ENCODE measurements at regions not wholly inside any gene's neighbourhood (a gene's known extent, or its start where the extent isn't known, plus 50 kb on each side); places are given as distances from the start of the nearest gene placed in this dataset.
A peak's percentile ranks its signal among the peaks of the same experiment; 100 is the strongest.

DNA sequence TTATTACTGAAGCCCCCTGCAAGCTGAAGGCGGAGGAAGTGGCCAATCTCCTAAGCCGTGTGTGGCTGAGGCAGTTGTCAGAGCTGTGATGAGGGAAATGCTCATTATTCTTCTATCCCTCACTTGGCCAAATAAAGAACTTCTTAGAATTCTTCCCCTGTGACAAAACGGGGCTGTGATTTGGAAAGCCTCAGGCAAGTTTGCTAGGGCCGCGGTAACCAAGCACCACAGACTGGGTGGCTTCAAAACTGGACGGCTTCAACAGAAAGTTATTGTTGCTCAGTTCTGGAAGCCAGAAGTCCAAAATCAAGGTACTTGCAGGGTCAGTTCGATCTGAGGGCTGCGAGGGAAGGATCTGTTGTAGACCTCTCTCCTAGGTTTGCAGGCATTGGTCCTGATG is 72.3 kb upstream of the STEAP1B start:
- H3K9me3 ChIP-seq (ENCODE audit: control insufficient read depth, low read length) = no peaks in the 10 kb centered on the region
- H3K4me1 ChIP-seq (ENCODE audit: control insufficient read depth, insufficient read depth, low read length) = peaks cover 32% of the 10 kb centered on the region
- H3K4me3 ChIP-seq (ENCODE audit: low read length) = no peak overlapping the region
- H3K27me3 ChIP-seq (replicated peaks; ENCODE audit: control insufficient read depth, insufficient read depth, low read length) = no peaks in the 10 kb centered on the region
- peak; percentile 72 for DNase-seq (ENCODE audit: low read depth)
- H3K9ac ChIP-seq (ENCODE audit: low read length) = no peak overlapping the region
- no peaks in the 10 kb centered on the region for H3K36me3 ChIP-seq (ENCODE audit: control insufficient read depth, insufficient read depth, low read length, severe bottlenecking)

DNA sequence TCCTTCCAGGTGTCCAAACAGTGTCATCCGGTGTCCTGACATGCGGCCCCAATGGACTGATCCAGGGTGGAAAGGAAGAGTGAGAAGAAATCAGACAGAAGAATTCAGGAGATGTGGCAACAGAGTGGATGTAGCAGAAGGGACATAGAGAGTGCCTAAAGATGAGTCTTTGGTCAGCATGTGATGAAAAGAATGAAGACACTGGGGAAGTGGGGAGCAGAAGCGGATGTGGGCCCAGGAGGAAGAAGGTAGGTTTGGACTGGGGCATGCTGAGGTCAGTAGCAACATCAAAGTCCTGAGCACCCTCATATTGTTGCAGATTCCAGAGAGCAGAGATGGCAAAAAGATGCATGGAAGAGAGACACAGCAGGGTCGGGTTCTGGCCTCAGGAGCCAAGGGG is 71.8 kb upstream of the STEAP1B start:
- Histone ChIP-seq H3K27me3 (replicated peaks; ENCODE audit: control insufficient read depth, insufficient read depth, low read length) (no peaks in the 10 kb centered on the region), H3K9me3 (ENCODE audit: control insufficient read depth, low read length) (no peaks in the 10 kb centered on the region), H3K4me1 (ENCODE audit: control insufficient read depth, insufficient read depth, low read length) (peaks cover 27% of the 10 kb centered on the region), H3K4me3 (ENCODE audit: low read length) (no peak overlapping the region), H3K9ac (ENCODE audit: low read length) (no peak overlapping the region), H3K36me3 (ENCODE audit: control insufficient read depth, insufficient read depth, low read length, severe bottlenecking) (no peaks in the 10 kb centered on the region)
- DNase-seq (ENCODE audit: low read depth) = no peak

DNA sequence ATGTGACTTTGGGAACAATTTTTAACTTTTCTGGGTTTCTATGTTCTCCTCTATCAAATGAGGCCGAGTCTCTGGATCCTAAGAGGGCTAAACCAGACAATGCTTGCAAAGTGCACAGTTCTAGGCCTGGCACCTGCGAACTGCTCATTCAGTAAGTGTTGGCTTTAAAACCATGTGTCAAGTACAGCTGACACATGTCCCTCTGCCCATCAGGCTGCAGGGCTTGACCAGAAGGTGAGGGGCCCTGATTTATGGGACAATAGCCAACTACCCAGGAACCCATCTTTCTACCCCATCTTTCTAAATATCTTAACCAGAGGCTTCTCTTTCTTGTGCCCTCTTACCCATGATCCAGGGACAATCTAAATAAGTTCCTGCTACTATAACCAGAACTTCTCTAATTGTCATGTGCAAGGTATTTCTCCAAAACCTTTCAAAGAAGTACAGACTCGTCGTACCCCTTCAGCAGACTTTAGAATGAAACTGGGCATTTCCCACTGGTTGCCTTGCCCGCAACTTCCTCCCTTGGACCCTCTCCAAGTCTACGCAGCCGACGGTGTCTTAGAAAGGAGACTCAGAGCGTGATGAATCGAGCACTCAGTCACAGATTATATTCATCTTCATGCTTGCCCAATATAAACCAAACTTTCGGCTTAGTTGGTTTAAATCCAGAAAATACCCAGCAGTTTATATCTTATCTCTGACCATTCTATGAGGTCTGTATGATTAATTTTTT is 69.8 kb upstream of the STEAP1B start:
- Histone ChIP-seq H3K4me3 (ENCODE audit: low read length) (no peak overlapping the region), H3K27me3 (replicated peaks; ENCODE audit: control insufficient read depth, insufficient read depth, low read length) (no peaks in the 10 kb centered on the region), H3K9ac (ENCODE audit: low read length) (no peak overlapping the region), H3K36me3 (ENCODE audit: control insufficient read depth, insufficient read depth, low read length, severe bottlenecking) (no peaks in the 10 kb centered on the region), H3K9me3 (ENCODE audit: control insufficient read depth, low read length) (no peaks in the 10 kb centered on the region), H3K4me1 (ENCODE audit: control insufficient read depth, insufficient read depth, low read length) (peaks cover 31% of the 10 kb centered on the region)
- DNase-seq (ENCODE audit: low read depth) = no peak

DNA sequence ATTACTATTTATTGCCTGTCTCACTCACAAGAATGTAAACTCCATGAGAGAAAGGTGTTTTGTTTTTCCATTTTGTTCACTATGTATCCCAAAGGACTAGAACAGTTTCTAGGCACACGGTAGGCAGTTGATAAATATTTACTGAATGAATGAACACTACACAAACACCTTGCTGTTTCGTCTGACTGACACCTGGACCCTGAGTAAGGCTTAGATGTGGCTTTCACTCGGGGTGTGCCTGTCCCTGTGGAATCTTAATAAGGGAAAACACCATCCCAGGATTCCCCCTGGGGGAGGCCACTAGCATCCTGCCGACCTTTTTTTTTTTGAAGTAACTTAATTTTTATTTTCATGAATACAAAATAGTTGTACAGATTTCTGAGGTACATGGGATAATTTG is 66.6 kb upstream of the STEAP1B start:
- H3K27me3 ChIP-seq (replicated peaks; ENCODE audit: control insufficient read depth, insufficient read depth, low read length) = no peaks in the 10 kb centered on the region
- no peaks in the 10 kb centered on the region for H3K36me3 ChIP-seq (ENCODE audit: control insufficient read depth, insufficient read depth, low read length, severe bottlenecking)
- H3K9ac ChIP-seq (ENCODE audit: low read length) = no peak overlapping the region
- DNase-seq (ENCODE audit: low read depth) = no peak
- H3K4me1 ChIP-seq (ENCODE audit: control insufficient read depth, insufficient read depth, low read length) = peaks cover 43% of the 10 kb centered on the region
- H3K9me3 ChIP-seq (ENCODE audit: control insufficient read depth, low read length) = no peaks in the 10 kb centered on the region
- H3K4me3 ChIP-seq (ENCODE audit: low read length) = no peak overlapping the region

DNA sequence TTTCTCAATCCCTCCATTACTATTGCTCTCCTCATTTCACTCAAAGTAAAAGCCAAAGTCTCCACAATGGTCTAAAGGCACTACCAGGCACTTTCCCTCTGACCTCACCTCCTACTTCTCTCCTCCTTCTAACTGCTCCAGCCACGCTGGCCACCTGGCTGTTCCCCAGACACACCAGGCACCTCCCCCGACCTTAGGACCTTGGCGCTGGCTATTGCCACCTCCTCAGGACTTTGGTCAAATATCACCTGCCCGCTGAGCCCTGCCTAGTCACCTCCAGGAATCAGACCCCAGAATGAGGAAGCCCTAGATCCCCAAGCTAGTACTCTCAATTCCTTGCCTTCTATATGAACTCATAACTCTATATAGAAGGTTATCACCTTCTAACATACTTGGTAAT is 66.2 kb upstream of the STEAP1B start:
- Histone ChIP-seq H3K4me1 (ENCODE audit: control insufficient read depth, insufficient read depth, low read length) (peaks cover 45% of the 10 kb centered on the region), H3K9me3 (ENCODE audit: control insufficient read depth, low read length) (no peaks in the 10 kb centered on the region), H3K27me3 (replicated peaks; ENCODE audit: control insufficient read depth, insufficient read depth, low read length) (no peaks in the 10 kb centered on the region), H3K4me3 (ENCODE audit: low read length) (no peak overlapping the region), H3K9ac (ENCODE audit: low read length) (no peak overlapping the region), H3K36me3 (ENCODE audit: control insufficient read depth, insufficient read depth, low read length, severe bottlenecking) (no peaks in the 10 kb centered on the region)
- no peak for DNase-seq (ENCODE audit: low read depth)

GRCh38 chr7:22565315-22565811 is 65.4 kb upstream of the STEAP1B start:
- Histone ChIP-seq H3K9me3 (ENCODE audit: control insufficient read depth, low read length) (no peaks in the 10 kb centered on the region), H3K9ac (ENCODE audit: low read length) (peak overlapping the region; percentile 42), H3K4me3 (ENCODE audit: low read length) (no peak overlapping the region), H3K36me3 (ENCODE audit: control insufficient read depth, insufficient read depth, low read length, severe bottlenecking) (no peaks in the 10 kb centered on the region), H3K4me1 (ENCODE audit: control insufficient read depth, insufficient read depth, low read length) (peaks cover 52% of the 10 kb centered on the region), H3K27me3 (replicated peaks; ENCODE audit: control insufficient read depth, insufficient read depth, low read length) (no peaks in the 10 kb centered on the region)
- DNase-seq (ENCODE audit: low read depth) = peak; percentile 27

DNA sequence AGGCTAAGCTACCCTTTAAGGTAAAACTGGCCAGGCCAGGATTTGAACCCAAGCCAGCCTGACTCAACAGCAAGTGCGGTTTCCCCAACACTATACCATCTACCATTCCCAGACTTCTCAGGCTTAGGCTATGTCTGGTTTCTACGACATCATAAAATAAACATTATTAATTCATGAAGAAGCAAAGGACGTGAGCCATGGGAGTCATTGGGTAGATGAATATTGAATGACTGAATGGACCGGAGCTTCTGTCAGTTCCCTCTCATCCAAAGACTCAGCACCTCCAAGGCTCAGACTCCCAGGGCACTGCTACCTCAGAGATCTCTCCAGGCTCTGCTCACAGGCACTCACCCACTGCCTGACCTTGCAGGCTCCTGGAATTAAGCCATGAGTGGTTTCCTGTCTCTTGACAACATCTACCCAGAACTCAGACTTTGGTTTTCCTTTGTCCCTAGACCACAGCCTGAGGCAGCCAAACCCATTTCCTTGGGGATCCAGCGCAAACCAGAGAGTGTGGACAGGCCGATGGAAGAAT is 64.6 kb upstream of the STEAP1B start:
- no peaks in the 10 kb centered on the region for H3K36me3 ChIP-seq (ENCODE audit: control insufficient read depth, insufficient read depth, low read length, severe bottlenecking)
- no peaks in the 10 kb centered on the region for H3K27me3 ChIP-seq (replicated peaks; ENCODE audit: control insufficient read depth, insufficient read depth, low read length)
- peaks cover 57% of the 10 kb centered on the region for H3K4me1 ChIP-seq (ENCODE audit: control insufficient read depth, insufficient read depth, low read length)
- H3K9ac ChIP-seq (ENCODE audit: low read length) = peak overlapping the region; percentile 16
- DNase-seq (ENCODE audit: low read depth) = peak; percentile 31
- H3K9me3 ChIP-seq (ENCODE audit: control insufficient read depth, low read length) = no peaks in the 10 kb centered on the region
- H3K4me3 ChIP-seq (ENCODE audit: low read length) = no peak overlapping the region

- Histone ChIP-seq H3K4me1 (ENCODE audit: control insufficient read depth, insufficient read depth, low read length) (peaks cover 57% of the 10 kb centered on the region), H3K9me3 (ENCODE audit: control insufficient read depth, low read length) (no peaks in the 10 kb centered on the region), H3K36me3 (ENCODE audit: control insufficient read depth, insufficient read depth, low read length, severe bottlenecking) (no peaks in the 10 kb centered on the region), H3K9ac (ENCODE audit: low read length) (peak overlapping the region; percentile 8), H3K27me3 (replicated peaks; ENCODE audit: control insufficient read depth, insufficient read depth, low read length) (no peaks in the 10 kb centered on the region), H3K4me3 (ENCODE audit: low read length) (no peak overlapping the region)
- no peak for DNase-seq (ENCODE audit: low read depth)
These were observed 63.7 kb upstream of the STEAP1B start for GRCh38 chr7:22563621-22564241.

DNA sequence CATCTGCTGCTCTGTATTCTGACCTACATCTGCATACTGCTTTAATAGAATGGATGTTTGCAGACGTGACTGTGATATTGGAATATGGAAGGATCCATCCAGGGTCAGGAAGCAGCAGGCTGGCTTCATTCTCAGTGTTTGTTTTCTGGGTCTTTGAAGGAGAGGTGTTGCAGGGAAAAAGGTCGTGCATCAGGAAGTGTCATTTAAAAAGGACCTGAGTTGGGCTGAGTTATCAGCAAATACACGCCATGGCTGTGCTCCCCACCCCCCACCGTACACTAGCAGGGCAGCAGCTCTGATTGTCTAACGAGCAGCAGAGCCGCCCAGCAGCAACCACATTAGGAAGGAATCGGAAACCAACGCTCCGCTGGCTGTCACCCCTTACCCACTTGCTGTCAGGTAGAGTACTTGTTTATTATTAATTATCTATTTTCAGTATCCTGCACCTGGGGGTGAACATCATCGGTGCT is 63.1 kb upstream of the STEAP1B start:
- DNase-seq (ENCODE audit: low read depth) = no peak
- no peaks in the 10 kb centered on the region for H3K36me3 ChIP-seq (ENCODE audit: control insufficient read depth, insufficient read depth, low read length, severe bottlenecking)
- H3K27me3 ChIP-seq (replicated peaks; ENCODE audit: control insufficient read depth, insufficient read depth, low read length) = no peaks in the 10 kb centered on the region
- peaks cover 57% of the 10 kb centered on the region for H3K4me1 ChIP-seq (ENCODE audit: control insufficient read depth, insufficient read depth, low read length)
- no peaks in the 10 kb centered on the region for H3K9me3 ChIP-seq (ENCODE audit: control insufficient read depth, low read length)
- no peak overlapping the region for H3K4me3 ChIP-seq (ENCODE audit: low read length)
- no peak overlapping the region for H3K9ac ChIP-seq (ENCODE audit: low read length)

DNA sequence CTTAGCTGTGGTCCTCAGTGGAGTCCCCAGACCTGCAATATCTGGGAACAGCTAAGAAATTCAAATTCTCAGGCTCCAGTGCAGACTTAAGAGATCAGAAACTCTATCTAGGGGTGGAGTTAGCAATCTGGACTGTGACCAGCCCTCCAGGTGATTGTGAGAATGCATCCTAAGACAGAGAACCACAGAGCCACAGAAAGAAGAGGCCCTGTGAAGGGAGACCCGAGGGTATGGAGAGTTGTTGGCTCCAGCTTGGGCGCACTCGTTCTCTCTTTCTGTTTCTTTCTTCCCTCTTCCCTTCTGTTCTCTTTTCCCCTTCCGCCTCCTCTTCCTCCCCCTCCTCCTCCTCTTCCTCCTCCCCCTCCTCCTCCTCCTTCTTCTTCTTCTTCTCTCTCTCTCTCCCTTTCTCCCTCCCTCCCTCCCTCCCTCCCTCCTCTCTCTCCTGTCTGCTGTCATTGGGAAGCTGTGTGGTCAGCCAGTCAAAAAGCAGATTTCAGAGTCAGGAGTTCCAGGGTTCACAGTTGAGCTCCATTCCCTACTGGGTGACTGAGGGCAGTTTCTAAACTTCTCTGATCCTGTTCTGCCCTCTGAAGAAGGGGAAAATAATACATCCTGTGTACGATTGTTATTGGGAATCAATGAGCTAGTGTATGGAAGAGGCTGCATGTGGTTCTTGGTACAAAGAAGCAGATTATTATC is 62.1 kb upstream of the STEAP1B start:
- Histone ChIP-seq H3K27me3 (replicated peaks; ENCODE audit: control insufficient read depth, insufficient read depth, low read length) (no peaks in the 10 kb centered on the region), H3K9me3 (ENCODE audit: control insufficient read depth, low read length) (no peaks in the 10 kb centered on the region), H3K9ac (ENCODE audit: low read length) (peak overlapping the region; percentile 77), H3K4me3 (ENCODE audit: low read length) (peak overlapping the region; percentile 59), H3K36me3 (ENCODE audit: control insufficient read depth, insufficient read depth, low read length, severe bottlenecking) (no peaks in the 10 kb centered on the region), H3K4me1 (ENCODE audit: control insufficient read depth, insufficient read depth, low read length) (peaks cover 57% of the 10 kb centered on the region)
- no peak for DNase-seq (ENCODE audit: low read depth)

- peak; percentile 98 for DNase-seq (ENCODE audit: low read depth)
- peak overlapping the region; percentile 59 for H3K4me3 ChIP-seq (ENCODE audit: low read length)
These were observed 61.4 kb upstream of the STEAP1B start for GRCh38 chr7:22561321-22561811.

More at GRCh38 chr7:22561321-22561811, 61.4 kb upstream of the STEAP1B start:
- Histone ChIP-seq H3K9ac (ENCODE audit: low read length) (peak overlapping the region; percentile 77), H3K36me3 (ENCODE audit: control insufficient read depth, insufficient read depth, low read length, severe bottlenecking) (no peaks in the 10 kb centered on the region), H3K27me3 (replicated peaks; ENCODE audit: control insufficient read depth, insufficient read depth, low read length) (no peaks in the 10 kb centered on the region), H3K4me1 (ENCODE audit: control insufficient read depth, insufficient read depth, low read length) (peaks cover 56% of the 10 kb centered on the region), H3K9me3 (ENCODE audit: control insufficient read depth, low read length) (no peaks in the 10 kb centered on the region)
